Liver (tissue), 8 donors: ENCODE measurements at regions not wholly inside any gene's neighbourhood (a gene's known extent, or its start where the extent isn't known, plus 50 kb on each side); places are given as distances from the start of the nearest gene placed in this dataset.

ENCODE experiments used
- DNase-seq: peaks from one replicate; pipeline ENCODE4 v3.0.0-alpha.2; 2017; ENCODE audit warnings: low spot score
- H3K27ac ChIP-seq, 2 donors: one replicate each; pipeline ENCODE4 v1.7.0; 2013; ENCODE audit warnings: inconsistent platforms in 2 of 2, low read length in 2 of 2, control low read depth in 1 of 2, low read depth in 1 of 2, mild to moderate bottlenecking in 1 of 2
- H3K27me3 ChIP-seq, 4 donors: one replicate each; pipeline versions ENCODE4 v1.6.1 to v1.7.0; 2013; ENCODE audit warnings: low read length in 3 of 4, inconsistent platforms in 1 of 4, mild to moderate bottlenecking in 1 of 4, moderate library complexity in 1 of 4; ENCODE audit not compliant: control insufficient read depth in 4 of 4, insufficient read depth in 4 of 4
- H3K36me3 ChIP-seq, 4 donors: one replicate each; pipeline versions ENCODE4 v1.6.1 to v1.7.0; 2013; ENCODE audit warnings: low read length in 3 of 4, mild to moderate bottlenecking in 3 of 4, low read depth in 1 of 4, moderate library complexity in 1 of 4; ENCODE audit not compliant: control insufficient read depth in 4 of 4, insufficient read depth in 3 of 4
- H3K4me1 ChIP-seq, 4 donors: one replicate each; pipeline versions ENCODE4 v1.6.1 to v1.7.0; 2013; ENCODE audit warnings: low read length in 3 of 4, mild to moderate bottlenecking in 3 of 4, moderate library complexity in 1 of 4; ENCODE audit not compliant: control insufficient read depth in 4 of 4, insufficient read depth in 4 of 4
- H3K4me3 ChIP-seq, 3 donors: one replicate each; pipeline versions ENCODE4 v1.6.1 to v1.7.0; 2013; ENCODE audit warnings: low read length in 3 of 3, control low read depth in 1 of 3, low read depth in 1 of 3, mild to moderate bottlenecking in 1 of 3
- H3K9ac ChIP-seq, 2 donors: one replicate each; pipeline ENCODE4 v1.7.0; 2013; ENCODE audit warnings: low read length in 2 of 2, mild to moderate bottlenecking in 2 of 2, moderate library complexity in 2 of 2, control low read depth in 1 of 2, low read depth in 1 of 2
- H3K9me3 ChIP-seq, 4 donors: one replicate each; pipeline versions ENCODE4 v1.6.1 to v1.7.0; 2013; ENCODE audit warnings: low read length in 3 of 4; ENCODE audit not compliant: control insufficient read depth in 4 of 4
- ATF3 ChIP-seq: IDR thresholded peaks from 2 replicates; pipeline ENCODE4 v1.6.1; 2016; ENCODE audit warnings: antibody characterized with exemption
- FOXA1 ChIP-seq: IDR thresholded peaks from 2 replicates; pipeline ENCODE4 v1.6.1; 2016; ENCODE audit warnings: antibody characterized with exemption
- FOXA2 ChIP-seq: IDR thresholded peaks from 2 replicates; pipeline ENCODE4 v1.6.1; 2016; ENCODE audit warnings: antibody characterized with exemption
- GABPA ChIP-seq, 2 donors: IDR thresholded peaks in 1 of 2; conservative IDR thresholded peaks in 1 of 2; 2 replicates each; pipeline ENCODE4 v1.6.1; 2016; ENCODE audit warnings: antibody characterized with exemption in 2 of 2, mild to moderate bottlenecking in 1 of 2, moderate library complexity in 1 of 2
- HNF4A ChIP-seq, 2 donors: conservative IDR thresholded peaks; 2 replicates each; pipeline ENCODE4 v1.6.1; 2016; ENCODE audit warnings: antibody characterized with exemption in 2 of 2, mild to moderate bottlenecking in 2 of 2
- HNF4G ChIP-seq: IDR thresholded peaks from 2 replicates; pipeline ENCODE4 v1.6.1; 2016; ENCODE audit warnings: antibody characterized with exemption
- JUND ChIP-seq, 2 donors: IDR thresholded peaks; 2 replicates each; pipeline ENCODE4 v1.6.1; 2016; ENCODE audit warnings: antibody characterized with exemption in 2 of 2
- NR2F2 ChIP-seq: IDR thresholded peaks from 2 replicates; pipeline ENCODE4 v1.6.1; 2016; ENCODE audit warnings: antibody characterized with exemption
- RAD21 ChIP-seq, 2 donors: IDR thresholded peaks; 2 replicates each; pipeline ENCODE4 v1.6.1; 2016; ENCODE audit warnings: antibody characterized with exemption in 2 of 2, mild to moderate bottlenecking in 2 of 2
- REST ChIP-seq: IDR thresholded peaks from 2 replicates; pipeline ENCODE4 v1.6.1; 2016; ENCODE audit warnings: antibody characterized with exemption, mild to moderate bottlenecking
- RXRA ChIP-seq, 2 donors: IDR thresholded peaks; 2 replicates each; pipeline ENCODE4 v1.6.1; 2017 to 2018; ENCODE audit warnings: antibody characterized with exemption in 2 of 2, mild to moderate bottlenecking in 1 of 2
- SP1 ChIP-seq: IDR thresholded peaks from 2 replicates; pipeline ENCODE4 v1.6.1; 2018; ENCODE audit warnings: antibody characterized with exemption, mild to moderate bottlenecking
- YY1 ChIP-seq: IDR thresholded peaks from 2 replicates; pipeline ENCODE4 v1.6.1; 2016; ENCODE audit warnings: antibody characterized with exemption, mild to moderate bottlenecking
- WGBS: extraction: QIAGEN DNeasy Blood & Tissue Kit; methylation state at CpG from one replicate; pipeline ENCODE4 v1.1.7; 2013; 5-methylcytosine and 5-hydroxymethylcytosine counted together
- TF ChIP-seq, protein P1 (sequence below): fragments of 150-350 bp; IDR thresholded peaks from 2 replicates; pipeline ENCODE4 v1.5.1; 2017; ENCODE audit warnings: improper control_type of control experiment, low read depth, low read length; ENCODE audit not compliant: missing input control
- donor health status: healthy.
- donor health status: healthy.
- donor health status: healthy.
- donor health status: healthy.
- donor health status: healthy.

DNA sequence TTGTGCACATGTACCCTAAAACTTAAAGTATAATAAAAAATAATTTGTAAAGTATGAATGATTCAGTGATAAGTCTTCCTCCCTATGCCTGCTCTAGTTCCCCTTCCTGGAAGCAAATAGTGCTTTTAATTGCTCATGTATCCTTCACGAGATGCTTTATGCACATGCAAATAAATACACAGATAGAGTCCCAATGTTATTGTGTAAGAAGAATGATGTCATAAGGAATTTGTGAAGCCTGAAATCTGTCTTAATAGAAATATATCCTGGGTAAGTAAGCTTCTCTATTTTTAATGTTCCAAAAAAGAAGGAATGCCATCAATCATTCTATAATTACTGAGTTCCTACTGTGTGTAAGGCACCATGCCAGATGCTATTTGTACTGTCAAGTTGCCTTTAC is 157.5 kb upstream of the SLC4A4 start:
- Histone ChIP-seq H3K4me3 (no peak overlapping the region), H3K4me1 (peaks cover 0 to 16% (median 13%) of the 10 kb centered on the region in 4 donors), H3K27ac (no peak overlapping the region), H3K9ac (no peak overlapping the region), H3K27me3 (no peaks in the 10 kb centered on the region), H3K36me3 (no peaks in the 10 kb centered on the region), H3K9me3 (no peaks in the 10 kb centered on the region)
- 66% methylated on average over 1 of the region's 1 CpG for WGBS
- no peak for TF ChIP-seq YY1
- no peak for TF ChIP-seq NR2F2
- TF ChIP-seq HNF4A (conservative IDR thresholded peaks at IDR 0.05), result no peak
- TF ChIP-seq REST, result no peak
- TF ChIP-seq FOXA1, result no peak
- TF ChIP-seq FOXA2, result no peak
- no peak for TF ChIP-seq RXRA (IDR thresholded peaks at IDR 0.05)
- no peak for TF ChIP-seq GABPA (IDR thresholded peaks at IDR 0.05 in 1 of 2, conservative IDR thresholded peaks at IDR 0.05 in 1 of 2)
- TF ChIP-seq, protein P1, sequence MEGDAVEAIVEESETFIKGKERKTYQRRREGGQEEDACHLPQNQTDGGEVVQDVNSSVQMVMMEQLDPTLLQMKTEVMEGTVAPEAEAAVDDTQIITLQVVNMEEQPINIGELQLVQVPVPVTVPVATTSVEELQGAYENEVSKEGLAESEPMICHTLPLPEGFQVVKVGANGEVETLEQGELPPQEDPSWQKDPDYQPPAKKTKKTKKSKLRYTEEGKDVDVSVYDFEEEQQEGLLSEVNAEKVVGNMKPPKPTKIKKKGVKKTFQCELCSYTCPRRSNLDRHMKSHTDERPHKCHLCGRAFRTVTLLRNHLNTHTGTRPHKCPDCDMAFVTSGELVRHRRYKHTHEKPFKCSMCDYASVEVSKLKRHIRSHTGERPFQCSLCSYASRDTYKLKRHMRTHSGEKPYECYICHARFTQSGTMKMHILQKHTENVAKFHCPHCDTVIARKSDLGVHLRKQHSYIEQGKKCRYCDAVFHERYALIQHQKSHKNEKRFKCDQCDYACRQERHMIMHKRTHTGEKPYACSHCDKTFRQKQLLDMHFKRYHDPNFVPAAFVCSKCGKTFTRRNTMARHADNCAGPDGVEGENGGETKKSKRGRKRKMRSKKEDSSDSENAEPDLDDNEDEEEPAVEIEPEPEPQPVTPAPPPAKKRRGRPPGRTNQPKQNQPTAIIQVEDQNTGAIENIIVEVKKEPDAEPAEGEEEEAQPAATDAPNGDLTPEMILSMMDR, result no peak
- TF ChIP-seq HNF4G, result no peak
- no peak for DNase-seq

- no peaks in the 10 kb centered on the region for H3K27me3 ChIP-seq
- peak overlapping the region in 1 of 2 donors; percentile 60 for H3K9ac ChIP-seq
- no peak for DNase-seq
- H3K27ac ChIP-seq, result peak overlapping the region in 1 of 2 donors; percentile 21
- 14% methylated on average over 10 of the region's 10 CpGs for WGBS
- H3K4me3 ChIP-seq, result no peak overlapping the region
- no peaks in the 10 kb centered on the region for H3K36me3 ChIP-seq
- TF ChIP-seq FOXA1, result no peak
- peak in 1 of 2 donors; percentile 21 for TF ChIP-seq JUND (IDR thresholded peaks at IDR 0.05)
- TF ChIP-seq HNF4A (conservative IDR thresholded peaks at IDR 0.05), result peak in 1 of 2 donors; percentile 29
- peak; percentile 89 for TF ChIP-seq RAD21 (IDR thresholded peaks at IDR 0.05)
- TF ChIP-seq ATF3, result peak; percentile 85
- TF ChIP-seq, protein P1, result peak; percentile 65
- TF ChIP-seq SP1, result no peak
- TF ChIP-seq RXRA (IDR thresholded peaks at IDR 0.05), result peak in 1 of 2 donors; percentile 10
- no peaks in the 10 kb centered on the region for H3K9me3 ChIP-seq
- H3K4me1 ChIP-seq, result peaks cover 0 to 27% (median 15%) of the 10 kb centered on the region in 4 donors
Observed at GRCh38 chr4:71184195-71184781, 154.5 kb upstream of the SLC4A4 start.
